ENCODE measurements at regions not wholly inside any gene's neighbourhood (a gene's known extent, or its start where the extent isn't known, plus 50 kb on each side); places are given as distances from the start of the nearest gene placed in this dataset.
A peak's percentile ranks its signal among the peaks of the same experiment; 100 is the strongest.

- no peak overlapping the region for H3K4me3 ChIP-seq (ENCODE audit: low read depth, low read length)
These were observed 298.7 kb upstream of the ZC3H12C start for GRCh38 chr11:109794501-109794900.

GRCh38 chr11:109795234-109795633 lies 298.0 kb upstream of the ZC3H12C start:
- H3K4me3 Mint-ChIP-seq, result no peak overlapping the region
- Histone ChIP-seq H3K36me3 (ENCODE audit: control insufficient read depth, insufficient read depth, low read length) (no peaks in the 10 kb centered on the region), H3K4me1 (ENCODE audit: control insufficient read depth, insufficient read depth, low read length, poor library complexity, severe bottlenecking) (no peaks in the 10 kb centered on the region), H3K27me3 (ENCODE audit: control insufficient read depth, insufficient read depth, low read length) (no peaks in the 10 kb centered on the region), H3K4me3 (ENCODE audit: low read depth, low read length) (no peak overlapping the region), H3K27ac (ENCODE audit: insufficient read depth, low read length, poor library complexity, severe bottlenecking) (no peak overlapping the region), H3K9me3 (ENCODE audit: control insufficient read depth in 2 of 2, low read length in 2 of 2) (no peaks in the 10 kb centered on the region)
- peaks cover 0 to 2% (median 0%) of the 10 kb centered on the region in 7 donors for H3K9me3 Mint-ChIP-seq
- no peaks in the 10 kb centered on the region for H3K4me1 Mint-ChIP-seq
- H3K27ac Mint-ChIP-seq, result no peak overlapping the region
- no peaks in the 10 kb centered on the region for H3K36me3 Mint-ChIP-seq
- DNase-seq, result no peak
- no peak for ATAC-seq (ENCODE audit: low read depth in 2 of 2)
- no peaks in the 10 kb centered on the region for H3K27me3 Mint-ChIP-seq

More at GRCh38 chr11:109794501-109794900, 298.7 kb upstream of the ZC3H12C start:
- Mint-ChIP-seq H3K9me3 (peaks cover 0 to 2% (median 0%) of the 10 kb centered on the region in 7 donors), H3K27ac (no peak overlapping the region), H3K4me1 (no peaks in the 10 kb centered on the region), H3K36me3 (no peaks in the 10 kb centered on the region), H3K27me3 (no peaks in the 10 kb centered on the region), H3K4me3 (no peak overlapping the region)
- ATAC-seq (ENCODE audit: low read depth in 2 of 2), result no peak
- H3K4me1 ChIP-seq (ENCODE audit: control insufficient read depth, insufficient read depth, low read length, poor library complexity, severe bottlenecking), result no peaks in the 10 kb centered on the region
- DNase-seq, result no peak
- no peaks in the 10 kb centered on the region for H3K36me3 ChIP-seq (ENCODE audit: control insufficient read depth, insufficient read depth, low read length)
- H3K27me3 ChIP-seq (ENCODE audit: control insufficient read depth, insufficient read depth, low read length), result no peaks in the 10 kb centered on the region
- H3K27ac ChIP-seq (ENCODE audit: insufficient read depth, low read length, poor library complexity, severe bottlenecking), result no peak overlapping the region
- no peaks in the 10 kb centered on the region for H3K9me3 ChIP-seq (ENCODE audit: control insufficient read depth in 2 of 2, low read length in 2 of 2)

- Histone ChIP-seq H3K9me3 (ENCODE audit: control insufficient read depth in 2 of 2, low read length in 2 of 2) (no peaks in the 10 kb centered on the region), H3K4me1 (ENCODE audit: control insufficient read depth, insufficient read depth, low read length, poor library complexity, severe bottlenecking) (no peaks in the 10 kb centered on the region), H3K27ac (ENCODE audit: insufficient read depth, low read length, poor library complexity, severe bottlenecking) (no peak overlapping the region), H3K36me3 (ENCODE audit: control insufficient read depth, insufficient read depth, low read length) (no peaks in the 10 kb centered on the region), H3K27me3 (ENCODE audit: control insufficient read depth, insufficient read depth, low read length) (no peaks in the 10 kb centered on the region), H3K4me3 (ENCODE audit: low read depth, low read length) (no peak overlapping the region)
- no peaks in the 10 kb centered on the region for H3K27me3 Mint-ChIP-seq
- H3K36me3 Mint-ChIP-seq, result no peaks in the 10 kb centered on the region
- no peak overlapping the region for H3K4me3 Mint-ChIP-seq
- ATAC-seq (ENCODE audit: low read depth in 2 of 2), result no peak
- DNase-seq, result no peak
- H3K4me1 Mint-ChIP-seq, result no peaks in the 10 kb centered on the region
- H3K27ac Mint-ChIP-seq, result no peak overlapping the region
- H3K9me3 Mint-ChIP-seq, result peaks cover 0 to 2% (median 0%) of the 10 kb centered on the region in 7 donors
These were observed 296.9 kb upstream of the ZC3H12C start for GRCh38 chr11:109796253-109796652.

- Histone ChIP-seq H3K27ac (ENCODE audit: insufficient read depth, low read length, poor library complexity, severe bottlenecking) (no peak overlapping the region), H3K4me1 (ENCODE audit: control insufficient read depth, insufficient read depth, low read length, poor library complexity, severe bottlenecking) (no peaks in the 10 kb centered on the region), H3K27me3 (ENCODE audit: control insufficient read depth, insufficient read depth, low read length) (no peaks in the 10 kb centered on the region), H3K36me3 (ENCODE audit: control insufficient read depth, insufficient read depth, low read length) (no peaks in the 10 kb centered on the region), H3K4me3 (ENCODE audit: low read depth, low read length) (no peak overlapping the region), H3K9me3 (ENCODE audit: control insufficient read depth in 2 of 2, low read length in 2 of 2) (no peaks in the 10 kb centered on the region)
- H3K4me1 Mint-ChIP-seq, result no peaks in the 10 kb centered on the region
- ATAC-seq (ENCODE audit: low read depth in 2 of 2) (no peak), DNase-seq (no peak)
- H3K27me3 Mint-ChIP-seq, result no peaks in the 10 kb centered on the region
- H3K9me3 Mint-ChIP-seq, result peaks cover 0 to 3% (median 0%) of the 10 kb centered on the region in 7 donors
- no peaks in the 10 kb centered on the region for H3K36me3 Mint-ChIP-seq
- no peak overlapping the region for H3K27ac Mint-ChIP-seq
- no peak overlapping the region for H3K4me3 Mint-ChIP-seq
These were observed 294.7 kb upstream of the ZC3H12C start for GRCh38 chr11:109798521-109798920.

GRCh38 chr11:109799604-109800003 lies 293.6 kb upstream of the ZC3H12C start:
- Mint-ChIP-seq H3K4me3 (peak overlapping the region in 1 of 4 donors; percentile 38), H3K27ac (no peak overlapping the region), H3K36me3 (no peaks in the 10 kb centered on the region), H3K4me1 (no peaks in the 10 kb centered on the region), H3K27me3 (no peaks in the 10 kb centered on the region), H3K9me3 (peaks cover 0 to 7% (median 2%) of the 10 kb centered on the region in 7 donors)
- DNase-seq (no peak), ATAC-seq (ENCODE audit: low read depth in 2 of 2) (no peak)
- H3K4me3 ChIP-seq (ENCODE audit: low read depth, low read length), result no peak overlapping the region
- H3K4me1 ChIP-seq (ENCODE audit: control insufficient read depth, insufficient read depth, low read length, poor library complexity, severe bottlenecking), result no peaks in the 10 kb centered on the region
- no peaks in the 10 kb centered on the region for H3K36me3 ChIP-seq (ENCODE audit: control insufficient read depth, insufficient read depth, low read length)
- H3K9me3 ChIP-seq (ENCODE audit: control insufficient read depth in 2 of 2, low read length in 2 of 2), result no peaks in the 10 kb centered on the region
- H3K27me3 ChIP-seq (ENCODE audit: control insufficient read depth, insufficient read depth, low read length), result no peaks in the 10 kb centered on the region
- H3K27ac ChIP-seq (ENCODE audit: insufficient read depth, low read length, poor library complexity, severe bottlenecking), result no peak overlapping the region

GRCh38 chr11:109804911-109805310 lies 288.3 kb upstream of the ZC3H12C start:
- DNase-seq (no peak), ATAC-seq (ENCODE audit: low read depth in 2 of 2) (no peak)
- Mint-ChIP-seq H3K4me1 (no peaks in the 10 kb centered on the region), H3K36me3 (no peaks in the 10 kb centered on the region), H3K9me3 (peaks cover 0 to 12% (median 5%) of the 10 kb centered on the region in 7 donors), H3K27me3 (no peaks in the 10 kb centered on the region), H3K4me3 (no peak overlapping the region), H3K27ac (no peak overlapping the region)
- H3K4me1 ChIP-seq (ENCODE audit: control insufficient read depth, insufficient read depth, low read length, poor library complexity, severe bottlenecking), result no peaks in the 10 kb centered on the region
- H3K36me3 ChIP-seq (ENCODE audit: control insufficient read depth, insufficient read depth, low read length), result no peaks in the 10 kb centered on the region
- no peaks in the 10 kb centered on the region for H3K27me3 ChIP-seq (ENCODE audit: control insufficient read depth, insufficient read depth, low read length)
- no peak overlapping the region for H3K4me3 ChIP-seq (ENCODE audit: low read depth, low read length)
- no peak overlapping the region for H3K27ac ChIP-seq (ENCODE audit: insufficient read depth, low read length, poor library complexity, severe bottlenecking)
- no peaks in the 10 kb centered on the region for H3K9me3 ChIP-seq (ENCODE audit: control insufficient read depth in 2 of 2, low read length in 2 of 2)

GRCh38 chr11:109806205-109806604 lies 287.0 kb upstream of the ZC3H12C start:
- no peak overlapping the region for H3K27ac ChIP-seq (ENCODE audit: insufficient read depth, low read length, poor library complexity, severe bottlenecking)
- no peaks in the 10 kb centered on the region for H3K27me3 Mint-ChIP-seq
- H3K36me3 Mint-ChIP-seq, result no peaks in the 10 kb centered on the region
- H3K9me3 ChIP-seq (ENCODE audit: control insufficient read depth in 2 of 2, low read length in 2 of 2), result no peaks in the 10 kb centered on the region
- no peak overlapping the region for H3K4me3 ChIP-seq (ENCODE audit: low read depth, low read length)
- no peaks in the 10 kb centered on the region for H3K27me3 ChIP-seq (ENCODE audit: control insufficient read depth, insufficient read depth, low read length)
- no peaks in the 10 kb centered on the region for H3K4me1 Mint-ChIP-seq
- H3K9me3 Mint-ChIP-seq, result peaks cover 0 to 12% (median 6%) of the 10 kb centered on the region in 7 donors
- H3K4me3 Mint-ChIP-seq, result no peak overlapping the region
- ATAC-seq (ENCODE audit: low read depth in 2 of 2) (no peak), DNase-seq (no peak)
- no peaks in the 10 kb centered on the region for H3K36me3 ChIP-seq (ENCODE audit: control insufficient read depth, insufficient read depth, low read length)
- no peak overlapping the region for H3K27ac Mint-ChIP-seq
- H3K4me1 ChIP-seq (ENCODE audit: control insufficient read depth, insufficient read depth, low read length, poor library complexity, severe bottlenecking), result no peaks in the 10 kb centered on the region

- H3K27me3 Mint-ChIP-seq, result no peaks in the 10 kb centered on the region
- H3K36me3 Mint-ChIP-seq, result no peaks in the 10 kb centered on the region
- no peak overlapping the region for H3K4me3 Mint-ChIP-seq
- peaks cover 0 to 12% (median 8%) of the 10 kb centered on the region in 7 donors for H3K9me3 Mint-ChIP-seq
- no peaks in the 10 kb centered on the region for H3K4me1 Mint-ChIP-seq
- Histone ChIP-seq H3K4me1 (ENCODE audit: control insufficient read depth, insufficient read depth, low read length, poor library complexity, severe bottlenecking) (no peaks in the 10 kb centered on the region), H3K36me3 (ENCODE audit: control insufficient read depth, insufficient read depth, low read length) (no peaks in the 10 kb centered on the region), H3K27me3 (ENCODE audit: control insufficient read depth, insufficient read depth, low read length) (no peaks in the 10 kb centered on the region), H3K27ac (ENCODE audit: insufficient read depth, low read length, poor library complexity, severe bottlenecking) (no peak overlapping the region), H3K4me3 (ENCODE audit: low read depth, low read length) (no peak overlapping the region), H3K9me3 (ENCODE audit: control insufficient read depth in 2 of 2, low read length in 2 of 2) (no peaks in the 10 kb centered on the region)
- H3K27ac Mint-ChIP-seq, result no peak overlapping the region
- DNase-seq, result no peak
- ATAC-seq (ENCODE audit: low read depth in 2 of 2), result no peak
These were observed 284.6 kb upstream of the ZC3H12C start for GRCh38 chr11:109808569-109808968.

All from CD4-positive, CD25-positive, alpha-beta regulatory T cell (primary cell).